Esophagus muscularis mucosa (tissue), 4 donors: ENCODE measurements at regions not wholly inside any gene's neighbourhood (a gene's known extent, or its start where the extent isn't known, plus 50 kb on each side); places are given as distances from the start of the nearest gene placed in this dataset.

ENCODE experiments used
- DNase-seq: peaks from one replicate; pipeline ENCODE4 v3.0.0-alpha.2; 2017; ENCODE audit errors: extremely low spot score
- H3K27ac ChIP-seq, 4 donors: fragments of 200-600 bp; sonication (generic); replicated peaks in 1 of 4; 1 replicate in 3 of 4; 2 replicates in 1 of 4; pipeline ENCODE4 v1.5.1; 2016 to 2019; ENCODE audit warnings: mild to moderate bottlenecking in 1 of 4
- H3K27me3 ChIP-seq, 4 donors: fragments of 200-600 bp; sonication (generic); one replicate each; pipeline versions ENCODE4 v1.5.1 to v1.6.0; 2016 to 2019
- H3K36me3 ChIP-seq, 4 donors: fragments of 200-600 bp; sonication (generic); one replicate each; pipeline ENCODE4 v1.5.1; 2016 to 2019
- H3K4me1 ChIP-seq, 4 donors: fragments of 200-600 bp; sonication (generic); one replicate each; pipeline ENCODE4 v1.5.1; 2016 to 2019
- H3K4me3 ChIP-seq, 4 donors: fragments of 200-600 bp; sonication (generic); 1 replicate in 2 of 4; 2 replicates in 2 of 4; pipeline ENCODE4 v1.5.1; 2016 to 2019; ENCODE audit warnings: mild to moderate bottlenecking in 4 of 4, moderate library complexity in 1 of 4
- H3K9me3 ChIP-seq, 4 donors: fragments of 200-600 bp; sonication (generic); 1 replicate in 3 of 4; 2 replicates in 1 of 4; pipeline ENCODE4 v1.5.1; 2016 to 2019
- EP300 ChIP-seq: sonication (generic); formaldehyde crosslinking; IDR thresholded peaks from one replicate; pipeline ENCODE4 v1.6.1; 2017; ENCODE audit warnings: antibody characterized with exemption
- POLR2A ChIP-seq: fragments of 450-650 bp; IDR thresholded peaks from one replicate; pipeline ENCODE4 v1.6.1; 2017; ENCODE audit warnings: antibody characterized with exemption, moderate library complexity, mild to moderate bottlenecking, low read depth
- POLR2AphosphoS5 ChIP-seq, 2 donors: sonication (generic); formaldehyde crosslinking; IDR thresholded peaks; one replicate each; pipeline ENCODE4 v1.6.1; 2017; ENCODE audit warnings: antibody characterized with exemption in 2 of 2
- WGBS: methylation state at CpG from one replicate; pipeline ENCODE4 v1.1.5; 2018; 5-methylcytosine and 5-hydroxymethylcytosine counted together
- intact Hi-C: fragments of 100-400 bp; cut with DNase I; formaldehyde crosslinking; loops from one replicate; pipeline ENCODE4 v1.15.1; 2023
- TF ChIP-seq, protein P1 (sequence below), 3 experiments: fragments of 200-600 bp in 2 of 3; fragments of 450-650 bp in 1 of 3; sonication (generic) in 2 of 3; IDR thresholded peaks; one replicate each; pipeline ENCODE4 v1.5.1; 2017 to 2019; ENCODE audit warnings: antibody characterized with exemption in 3 of 3, mild to moderate bottlenecking in 2 of 3, moderate library complexity in 1 of 3

DNA sequence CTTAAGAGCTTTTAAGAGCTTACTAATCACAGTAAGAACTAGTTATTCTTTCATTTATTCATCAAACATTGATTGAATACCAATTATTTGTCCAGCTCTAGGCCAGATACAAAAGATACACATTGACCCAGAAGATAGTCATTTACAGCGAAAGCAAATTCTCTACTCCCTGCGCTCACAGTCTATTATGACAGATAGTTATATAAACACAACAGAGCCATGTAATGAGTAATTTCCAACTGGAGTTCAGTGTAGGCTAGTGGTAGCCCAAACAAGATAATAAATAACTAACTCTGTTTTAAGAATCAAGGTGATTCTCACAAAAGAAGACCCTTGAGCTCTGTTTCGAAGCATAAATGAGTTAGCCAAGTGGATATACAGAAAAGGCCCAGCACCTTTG is 397.8 kb upstream of the TLE4 start:
- no peaks in the 10 kb centered on the region for H3K36me3 ChIP-seq
- H3K27me3 ChIP-seq, result no peaks in the 10 kb centered on the region
- H3K4me3 ChIP-seq, result no peak overlapping the region
- intact Hi-C loops, result no loop called here
- H3K4me1 ChIP-seq, result no peaks in the 10 kb centered on the region
- H3K9me3 ChIP-seq, result peaks cover 0 to 10% (median 7%) of the 10 kb centered on the region in 4 donors
- TF ChIP-seq, protein P1, sequence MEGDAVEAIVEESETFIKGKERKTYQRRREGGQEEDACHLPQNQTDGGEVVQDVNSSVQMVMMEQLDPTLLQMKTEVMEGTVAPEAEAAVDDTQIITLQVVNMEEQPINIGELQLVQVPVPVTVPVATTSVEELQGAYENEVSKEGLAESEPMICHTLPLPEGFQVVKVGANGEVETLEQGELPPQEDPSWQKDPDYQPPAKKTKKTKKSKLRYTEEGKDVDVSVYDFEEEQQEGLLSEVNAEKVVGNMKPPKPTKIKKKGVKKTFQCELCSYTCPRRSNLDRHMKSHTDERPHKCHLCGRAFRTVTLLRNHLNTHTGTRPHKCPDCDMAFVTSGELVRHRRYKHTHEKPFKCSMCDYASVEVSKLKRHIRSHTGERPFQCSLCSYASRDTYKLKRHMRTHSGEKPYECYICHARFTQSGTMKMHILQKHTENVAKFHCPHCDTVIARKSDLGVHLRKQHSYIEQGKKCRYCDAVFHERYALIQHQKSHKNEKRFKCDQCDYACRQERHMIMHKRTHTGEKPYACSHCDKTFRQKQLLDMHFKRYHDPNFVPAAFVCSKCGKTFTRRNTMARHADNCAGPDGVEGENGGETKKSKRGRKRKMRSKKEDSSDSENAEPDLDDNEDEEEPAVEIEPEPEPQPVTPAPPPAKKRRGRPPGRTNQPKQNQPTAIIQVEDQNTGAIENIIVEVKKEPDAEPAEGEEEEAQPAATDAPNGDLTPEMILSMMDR (IDR thresholded peaks at IDR 0.05), result no peak
- TF ChIP-seq EP300, result no peak
- TF ChIP-seq POLR2AphosphoS5 (IDR thresholded peaks at IDR 0.05), result no peak
- 76% methylated on average over 3 of the region's 3 CpGs for WGBS
- no peak overlapping the region for H3K27ac ChIP-seq
- DNase-seq, result no peak

DNA sequence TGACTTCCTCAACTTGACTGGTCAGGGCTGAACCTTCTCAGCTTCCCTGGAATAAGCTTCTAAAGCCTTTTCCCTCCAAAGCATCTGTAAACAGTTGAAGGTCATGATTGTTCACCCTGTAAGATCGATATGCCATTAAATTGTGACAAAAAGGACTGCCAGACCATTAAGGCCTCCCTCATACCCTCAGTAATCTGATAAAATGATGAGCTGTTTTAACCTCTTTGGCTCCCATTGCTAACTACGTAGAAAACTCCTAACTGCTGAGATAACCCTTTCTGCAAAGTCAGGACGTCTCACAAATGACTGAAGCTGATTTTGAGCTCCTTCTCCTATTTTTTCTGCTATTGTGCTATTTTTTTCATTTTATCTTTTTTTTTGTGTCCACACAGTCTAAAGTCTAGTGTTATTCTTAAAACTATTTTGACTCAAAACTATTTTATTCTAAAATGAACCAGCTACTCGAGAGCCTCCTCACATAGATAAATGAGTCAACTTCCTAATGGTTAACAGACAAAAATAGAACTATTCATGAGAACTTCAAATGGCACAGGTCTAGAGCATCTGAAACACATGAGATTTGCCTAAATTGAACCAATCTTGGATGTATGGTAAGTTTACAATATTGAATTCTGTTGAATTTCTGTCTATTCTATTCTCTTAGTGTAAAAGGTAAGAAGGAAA is 395.6 kb upstream of the TLE4 start:
- WGBS, result 60% methylated on average over 4 of the region's 4 CpGs
- no peaks in the 10 kb centered on the region for H3K27me3 ChIP-seq
- TF ChIP-seq POLR2A, result no peak
- no peak overlapping the region for H3K27ac ChIP-seq
- intact Hi-C loops, result no loop called here
- peaks cover 0 to 4% (median 0%) of the 10 kb centered on the region in 4 donors for H3K9me3 ChIP-seq
- H3K4me1 ChIP-seq, result no peaks in the 10 kb centered on the region
- H3K4me3 ChIP-seq, result no peak overlapping the region
- H3K36me3 ChIP-seq, result no peaks in the 10 kb centered on the region
- DNase-seq, result no peak

DNA sequence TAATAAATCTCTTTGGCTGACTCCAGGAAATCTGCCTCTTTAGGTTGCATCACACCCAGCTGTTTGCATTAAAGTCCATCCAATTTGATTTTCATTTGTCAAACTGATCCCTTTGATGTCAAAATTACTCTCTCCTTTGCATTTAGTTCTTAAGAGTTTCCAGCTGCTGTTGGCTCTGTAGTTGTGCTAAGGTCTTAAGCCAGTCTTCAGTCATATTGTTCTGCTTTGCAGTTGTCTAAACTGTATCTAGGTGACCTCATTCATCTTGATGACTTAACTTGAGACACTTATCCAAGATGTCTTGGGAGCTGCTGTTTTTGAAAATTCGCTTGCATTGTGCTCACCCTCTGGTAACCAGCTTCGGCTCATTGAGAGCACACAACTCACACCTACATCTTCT is 386.9 kb upstream of the TLE4 start:
- no peak for DNase-seq
- TF ChIP-seq POLR2AphosphoS5 (IDR thresholded peaks at IDR 0.05) (no peak), EP300 (no peak), POLR2A (no peak)
- TF ChIP-seq, protein P1 (IDR thresholded peaks at IDR 0.05), result no peak
- Histone ChIP-seq H3K27me3 (no peaks in the 10 kb centered on the region), H3K4me1 (peaks cover 0 to 5% (median 0%) of the 10 kb centered on the region in 4 donors), H3K27ac (no peak overlapping the region), H3K4me3 (no peak overlapping the region), H3K9me3 (peaks cover 0 to 5% (median 0%) of the 10 kb centered on the region in 4 donors), H3K36me3 (no peaks in the 10 kb centered on the region)
- WGBS, result 56% methylated on average over 2 of the region's 2 CpGs
- intact Hi-C loops, result no loop called here

DNA sequence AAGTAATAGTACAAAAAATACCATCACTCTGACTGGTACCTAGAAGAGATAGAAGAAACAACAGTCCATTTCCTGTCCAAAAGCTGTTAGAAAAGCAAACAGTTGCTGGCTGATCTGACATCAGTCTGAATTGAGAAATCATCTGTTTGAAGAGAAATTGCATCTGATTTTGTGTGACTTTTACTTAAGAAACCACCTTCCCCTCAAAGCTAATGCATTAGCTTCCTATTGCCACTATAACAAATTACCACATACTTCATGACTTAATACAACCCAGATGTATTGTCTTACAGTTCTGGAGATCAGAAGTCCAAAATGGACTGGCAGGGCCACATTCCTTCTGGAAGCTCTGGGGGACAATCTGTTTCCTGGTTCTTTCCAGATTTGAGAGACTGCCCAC is 385.9 kb upstream of the TLE4 start:
- intact Hi-C loops, result no loop called here
- H3K9me3 ChIP-seq, result peaks cover 0 to 5% (median 0%) of the 10 kb centered on the region in 4 donors
- H3K4me3 ChIP-seq, result no peak overlapping the region
- no peaks in the 10 kb centered on the region for H3K36me3 ChIP-seq
- no peak for DNase-seq
- H3K4me1 ChIP-seq, result peaks cover 0 to 5% (median 0%) of the 10 kb centered on the region in 4 donors
- no peaks in the 10 kb centered on the region for H3K27me3 ChIP-seq
- TF ChIP-seq EP300 (no peak), POLR2AphosphoS5 (IDR thresholded peaks at IDR 0.05) (peak in 1 of 2 donors; percentile 16)
- no peak overlapping the region for H3K27ac ChIP-seq

DNA sequence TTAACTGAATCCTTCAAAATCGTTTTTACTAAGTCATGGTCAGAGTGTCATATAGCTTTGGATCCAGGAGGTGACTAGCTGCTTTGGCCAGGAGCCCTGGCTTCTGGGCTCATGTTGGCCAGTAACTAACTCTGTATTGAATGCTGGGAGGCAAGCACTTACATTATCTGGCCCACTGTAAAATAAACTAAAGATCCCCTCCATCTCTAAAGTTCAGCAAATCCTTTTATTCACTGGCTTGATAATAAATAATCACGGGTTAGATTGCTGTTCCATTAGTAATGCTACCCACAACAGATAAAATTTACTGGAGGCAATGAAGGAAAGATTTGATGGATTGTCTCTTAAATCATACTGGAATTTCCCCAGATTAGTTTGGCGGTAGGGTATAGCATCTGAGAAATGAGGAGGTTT is 382.2 kb upstream of the TLE4 start:
- Histone ChIP-seq H3K27me3 (no peaks in the 10 kb centered on the region), H3K4me3 (no peak overlapping the region), H3K9me3 (peaks cover 0 to 5% (median 0%) of the 10 kb centered on the region in 4 donors), H3K27ac (no peak overlapping the region), H3K4me1 (peaks cover 0 to 5% (median 0%) of the 10 kb centered on the region in 4 donors), H3K36me3 (no peaks in the 10 kb centered on the region)
- intact Hi-C loops, result no loop called here
- WGBS, result 39% methylated on average over 3 of the region's 3 CpGs
- no peak for TF ChIP-seq POLR2A
- TF ChIP-seq, protein P1 (IDR thresholded peaks at IDR 0.05), result no peak
- TF ChIP-seq EP300, result no peak
- TF ChIP-seq POLR2AphosphoS5 (IDR thresholded peaks at IDR 0.05), result no peak
- DNase-seq, result no peak

DNA sequence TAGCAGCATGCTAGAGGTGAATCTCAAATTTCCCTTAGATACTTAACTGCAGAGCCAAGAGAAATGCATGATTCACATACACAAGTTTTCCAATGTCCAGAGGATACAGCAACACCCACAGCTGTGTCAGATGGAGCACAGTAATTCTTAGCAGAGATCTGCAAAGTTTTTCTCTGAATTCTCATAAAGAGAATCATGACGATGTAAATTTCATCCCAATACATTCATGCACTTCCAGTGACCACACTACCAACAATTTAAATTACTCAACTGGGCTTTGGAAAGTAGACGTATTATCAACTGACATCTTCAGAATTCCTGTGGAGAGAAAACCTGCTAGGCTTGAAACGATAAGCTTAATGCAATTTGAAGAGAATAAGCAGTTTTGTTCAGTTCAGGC is 378.8 kb upstream of the TLE4 start:
- H3K9me3 ChIP-seq, result no peaks in the 10 kb centered on the region
- H3K36me3 ChIP-seq, result no peaks in the 10 kb centered on the region
- 86% methylated on average over 3 of the region's 3 CpGs for WGBS
- intact Hi-C loops, result no loop called here
- H3K27me3 ChIP-seq, result no peaks in the 10 kb centered on the region
- H3K4me1 ChIP-seq, result peaks cover 0 to 5% (median 0%) of the 10 kb centered on the region in 4 donors
- TF ChIP-seq, protein P1 (IDR thresholded peaks at IDR 0.05), result no peak
- TF ChIP-seq EP300, result no peak
- TF ChIP-seq POLR2A, result no peak
- TF ChIP-seq POLR2AphosphoS5 (IDR thresholded peaks at IDR 0.05), result no peak
- no peak for DNase-seq
- no peak overlapping the region for H3K4me3 ChIP-seq
- H3K27ac ChIP-seq, result no peak overlapping the region
